HG03565 (cell line): ENCODE measurements at regions not wholly inside any gene's neighbourhood (a gene's known extent, or its start where the extent isn't known, plus 50 kb on each side); places are given as distances from the start of the nearest gene placed in this dataset.
"Not testable (repeated sequence)": the region's sequence is repeated elsewhere in the genome, so short reads cannot be mapped to it uniquely, and the experiment has no call there.

Experiments
- ATAC-seq: cut with Tn5 transposase; IDR thresholded peaks from one replicate; pipeline ENCODE4 v1.9.1; 2021; ENCODE audit warnings: mild to moderate bottlenecking, moderate library complexity; ENCODE audit not compliant: unreplicated experiment

GRCh38 chr2:242001853-242002252 lies 132.3 kb downstream of the RTP5 start:
- ATAC-seq: no peak

GRCh38 chr2:242002944-242003343 lies 133.4 kb downstream of the RTP5 start:
- no peak for ATAC-seq

- no peak for ATAC-seq
These were observed 134.8 kb downstream of the RTP5 start for GRCh38 chr2:242004223-242004901.

DNA sequence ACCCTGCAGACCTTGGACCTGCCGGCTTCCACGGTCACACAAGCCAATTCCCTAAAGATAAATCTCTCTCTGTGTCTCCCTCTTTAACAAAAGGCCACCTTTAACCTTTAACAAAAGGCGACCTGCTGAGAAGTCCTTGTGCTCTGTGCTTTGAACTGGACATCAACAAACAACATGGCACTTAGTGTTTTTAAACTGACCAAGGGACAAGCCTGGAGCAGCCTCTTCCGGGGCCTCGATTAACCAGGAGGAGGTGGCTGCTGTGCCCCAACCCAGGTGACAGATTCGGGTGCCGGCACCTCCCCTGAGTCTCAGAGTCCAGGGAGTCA lies 135.3 kb downstream of the RTP5 start:
- no peak for ATAC-seq

DNA sequence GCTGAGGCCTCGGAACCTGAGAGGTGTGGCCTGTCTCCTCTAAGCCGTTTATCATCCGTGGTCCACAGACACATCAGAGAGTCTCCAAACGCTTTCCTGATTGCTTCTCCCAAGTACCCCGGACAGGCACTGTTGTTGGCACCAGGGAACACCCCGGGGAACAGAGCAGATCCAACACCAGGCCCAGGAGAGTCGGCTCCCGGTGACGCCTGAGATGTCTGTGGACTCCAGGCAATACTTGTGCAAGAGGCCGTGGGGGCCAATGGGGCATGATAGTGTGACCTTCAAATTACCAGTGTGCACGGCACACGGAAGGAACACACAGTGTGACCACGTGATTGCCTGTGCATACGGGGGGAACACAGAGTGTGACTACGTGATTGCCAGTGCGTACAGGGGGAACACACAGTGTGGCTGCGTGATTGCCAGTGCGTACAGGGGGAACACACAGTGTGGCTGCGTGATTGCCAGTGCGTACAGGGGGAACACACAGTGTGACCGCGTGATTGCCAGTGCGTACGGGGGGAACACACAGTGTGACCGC lies 136.6 kb downstream of the RTP5 start:
- not testable (repeated sequence) for ATAC-seq

- not testable (repeated sequence) for ATAC-seq
These were observed 139.4 kb downstream of the RTP5 start for GRCh38 chr2:242008908-242009307.

- ATAC-seq: not testable (repeated sequence)
These were observed 140.3 kb downstream of the RTP5 start for GRCh38 chr2:242009846-242010245.

- not testable (repeated sequence) for ATAC-seq
These were observed 141.0 kb downstream of the RTP5 start for GRCh38 chr2:242010252-242011166.

DNA sequence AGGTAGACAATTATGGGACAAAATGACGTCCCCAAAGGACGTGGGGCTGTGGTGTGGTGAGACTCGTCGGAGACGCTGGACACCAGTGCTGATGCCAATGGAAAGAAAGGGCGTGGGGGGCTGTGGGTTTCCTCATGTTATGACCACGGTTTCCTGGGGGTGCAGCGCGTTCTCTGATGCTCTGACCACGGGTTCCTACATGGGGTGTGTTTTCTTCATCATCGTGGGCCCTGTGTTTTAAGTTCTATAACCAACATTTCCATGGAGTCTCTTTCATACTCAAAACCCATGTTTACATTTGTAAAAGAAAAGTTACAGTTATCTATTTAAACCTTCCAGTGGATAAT lies 141.6 kb downstream of the RTP5 start:
- ATAC-seq: no peak

DNA sequence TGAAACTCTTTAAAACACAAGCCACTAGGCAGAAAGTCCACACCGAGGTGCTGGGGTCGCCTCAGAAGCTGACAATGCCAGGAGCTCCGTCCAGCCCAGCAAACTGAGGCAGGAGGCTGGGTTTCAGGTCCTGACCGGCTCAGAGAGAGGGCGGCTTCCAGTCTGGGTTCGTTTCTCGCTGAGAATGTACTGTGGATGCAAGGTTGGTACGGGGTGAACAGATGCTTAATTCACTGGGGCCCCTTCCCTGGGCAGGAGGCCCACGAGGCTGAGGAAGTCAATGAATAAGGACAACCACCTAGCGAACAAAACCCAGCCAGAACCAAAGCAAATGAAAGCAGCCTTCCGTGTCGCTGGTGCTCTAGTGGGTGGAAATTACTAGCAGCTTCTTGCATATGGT lies 142.0 kb downstream of the RTP5 start:
- no peak for ATAC-seq

GRCh38 chr2:242011991-242012764 lies 142.6 kb downstream of the RTP5 start:
- no peak for ATAC-seq

DNA sequence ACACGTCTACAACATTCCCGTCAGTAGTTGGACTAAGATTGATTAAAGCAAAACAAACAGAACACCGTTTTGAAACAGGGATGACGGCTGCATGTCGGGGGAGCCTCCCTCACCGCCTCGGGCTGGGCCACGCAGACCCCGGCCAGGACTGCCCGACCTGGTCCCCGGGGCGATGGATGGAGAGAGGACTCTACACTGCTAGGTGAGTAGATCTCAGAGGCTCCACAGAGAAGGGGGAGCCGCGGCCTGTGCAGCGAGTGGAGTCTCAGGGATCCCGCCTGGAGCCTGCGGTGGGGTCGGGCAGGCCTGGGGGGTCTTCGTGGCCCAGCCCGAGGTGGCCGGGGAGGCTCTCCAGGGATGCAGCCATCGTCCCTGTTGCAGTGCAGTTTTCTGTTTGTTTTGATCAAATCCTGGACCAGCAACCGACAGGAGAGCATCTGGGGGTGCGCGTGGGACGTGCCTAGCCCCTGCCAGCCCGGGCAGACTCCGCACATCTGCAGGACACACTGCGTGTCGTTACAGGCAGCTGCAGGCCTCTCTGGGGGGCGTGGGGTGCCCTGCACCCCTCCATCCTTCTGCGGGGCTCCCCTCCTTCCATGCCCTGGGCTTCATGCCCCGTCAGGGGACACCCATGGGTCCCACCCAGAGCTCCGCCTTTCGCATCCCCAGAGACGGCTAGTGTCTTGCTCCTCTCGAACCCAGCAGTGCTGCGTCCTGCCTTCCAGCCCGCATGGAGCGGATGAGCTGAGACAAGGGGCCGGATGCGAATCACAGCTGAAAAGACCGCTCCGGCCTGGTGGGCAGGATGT lies 143.6 kb downstream of the RTP5 start:
- no peak for ATAC-seq

GRCh38 chr2:242013771-242014170 lies 144.2 kb downstream of the RTP5 start:
- ATAC-seq: no peak

- ATAC-seq: no peak
These were observed 145.9 kb downstream of the RTP5 start for GRCh38 chr2:242015108-242016065.

DNA sequence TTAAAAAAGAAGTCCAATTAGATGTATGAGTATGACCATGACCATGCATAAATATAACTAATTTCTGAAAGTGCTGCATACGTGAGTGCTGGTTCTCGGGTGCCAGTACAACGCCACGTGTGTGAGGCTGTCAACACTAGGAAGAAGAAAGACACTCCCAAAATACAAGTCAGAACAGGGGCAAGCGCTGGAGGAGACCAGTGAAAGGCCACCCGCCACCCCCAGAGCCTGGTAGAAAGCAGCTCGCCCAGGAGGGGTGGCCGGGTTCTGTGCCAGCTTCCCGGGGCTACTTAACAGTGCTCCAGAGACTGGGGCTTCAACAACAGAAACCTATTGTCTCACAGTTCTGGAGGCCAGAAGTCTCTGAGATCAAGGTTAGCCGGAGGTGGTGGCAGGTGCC lies 147.6 kb downstream of the RTP5 start:
- ATAC-seq: no peak

GRCh38 chr2:242018416-242018815 lies 148.9 kb downstream of the RTP5 start:
- not testable (repeated sequence) for ATAC-seq

- no peak for ATAC-seq
These were observed 149.8 kb downstream of the RTP5 start for GRCh38 chr2:242019344-242019743.

DNA sequence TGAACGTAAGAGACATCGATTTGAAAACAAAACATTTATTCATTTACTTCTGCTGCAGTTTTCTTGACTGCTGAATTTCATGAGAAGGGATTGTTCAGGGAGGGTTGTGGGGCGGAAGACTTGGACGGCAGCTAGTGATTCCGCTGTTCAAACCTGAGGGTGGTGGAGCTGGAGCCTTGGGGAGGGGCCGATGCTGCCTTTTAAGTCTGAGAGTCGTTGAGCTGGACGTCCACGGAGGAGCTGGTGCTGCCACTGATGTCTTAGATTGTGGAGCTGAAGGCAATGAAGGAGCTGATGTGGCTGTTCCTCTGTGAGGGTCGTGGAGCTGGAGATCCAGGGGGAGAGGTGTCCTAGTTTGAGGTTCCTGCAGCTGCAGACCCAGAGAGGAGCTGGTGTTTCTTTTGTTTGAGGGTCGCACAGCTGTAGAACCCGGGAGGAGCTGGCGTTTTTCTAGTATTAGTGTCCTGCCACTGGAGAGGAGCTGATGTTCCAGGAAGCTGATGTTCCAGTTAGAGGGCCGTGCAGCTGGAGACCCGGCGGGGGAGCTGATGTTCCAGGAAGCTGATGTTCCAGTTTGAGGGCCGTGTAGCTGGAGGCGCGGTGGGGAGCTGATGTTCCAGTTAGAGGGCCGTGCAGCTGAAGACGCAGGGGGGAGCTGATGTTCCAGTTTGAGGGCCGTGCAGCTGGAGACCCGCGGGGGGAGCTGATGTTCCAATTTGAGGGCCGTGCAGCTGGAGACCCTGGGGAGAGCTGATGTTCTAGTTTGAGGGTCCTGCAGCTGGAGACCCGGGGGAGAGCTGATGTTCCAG lies 150.9 kb downstream of the RTP5 start:
- ATAC-seq: no peak
